IMR-90 (cell line): ENCODE measurements at regions not wholly inside any gene's neighbourhood (a gene's known extent, or its start where the extent isn't known, plus 50 kb on each side); places are given as distances from the start of the nearest gene placed in this dataset.

Experiments used
- ATAC-seq: fragments of 200-7000 bp; cut with Tn5 transposase; 2 replicates; pipeline ENCODE4 v1.9.1; 2020; ENCODE audit warnings: low read depth, mild to moderate bottlenecking, moderate library complexity
- BruUV-seq: library from RNA; stranded (reverse); fragments of 400-500 nt; replicated peaks from 2 replicates; lab custom pipeline; 2021; lab: Mats Ljungman, UMichigan
- CTCF ChIA-PET: fragments of 300-600 bp; formaldehyde crosslinking; extraction: SDS; loops from one replicate; lab custom pipeline; 2021; ENCODE audit warnings: antibody characterized with exemption; lab: Yijun Ruan, JAX
- POLR2A ChIA-PET: fragments of 300-600 bp; sonication (Branson Sonifier 250); formaldehyde crosslinking; loops from one replicate; lab custom pipeline; 2022; ENCODE audit warnings: antibody characterized with exemption; ENCODE audit not compliant: unreplicated experiment; lab: Charles Lee
- DNase-seq: peaks from one replicate; pipeline ENCODE4 v3.0.0; 2013
- H2AFZ ChIP-seq: replicated peaks from 2 replicates; pipeline ENCODE3; 2013; ENCODE audit warnings: low read length, mild to moderate bottlenecking; ENCODE audit not compliant: poor library complexity
- H2AK5ac ChIP-seq: 2 replicates; pipeline ENCODE4 v1.6.1; 2013; ENCODE audit warnings: low read depth, low read length, inconsistent platforms
- H2AK9ac ChIP-seq: replicated peaks from 2 replicates; pipeline ENCODE3; 2013; ENCODE audit warnings: mild to moderate bottlenecking, low read depth, low read length, moderate library complexity; ENCODE audit not compliant: poor library complexity
- H2BK120ac ChIP-seq: 2 replicates; pipeline ENCODE4 v1.6.1; 2013; ENCODE audit warnings: low read depth, low read length, inconsistent platforms
- H2BK15ac ChIP-seq: 3 replicates; pipeline ENCODE4 v1.6.1; 2013; ENCODE audit warnings: low read depth, low read length, inconsistent platforms
- H2BK20ac ChIP-seq: 2 replicates; pipeline ENCODE4 v1.6.1; 2013; ENCODE audit warnings: low read depth, mild to moderate bottlenecking, inconsistent platforms, low read length, moderate library complexity
- H2BK5ac ChIP-seq: 2 replicates; pipeline ENCODE4 v1.6.1; 2013; ENCODE audit warnings: mild to moderate bottlenecking, low read depth, low read length, inconsistent platforms; ENCODE audit not compliant: poor library complexity, severe bottlenecking
- H3K14ac ChIP-seq: replicated peaks from 2 replicates; pipeline ENCODE4 v1.6.1; 2013; ENCODE audit warnings: low read depth, low read length, inconsistent platforms
- H3K18ac ChIP-seq: 2 replicates; pipeline ENCODE4 v1.6.1; 2013; ENCODE audit warnings: low read depth, low read length, control low read depth
- H3K23ac ChIP-seq: 2 replicates; pipeline ENCODE4 v1.6.1; 2013; ENCODE audit warnings: low read depth, low read length, inconsistent platforms
- H3K27ac ChIP-seq: 2 replicates; pipeline ENCODE4 v1.5.1; 2013; ENCODE audit warnings: mild to moderate bottlenecking, control low read depth, low read length; ENCODE audit not compliant: insufficient read depth
- H3K27me3 ChIP-seq: 2 replicates; pipeline ENCODE4 v1.6.1; 2013; ENCODE audit warnings: low read length; ENCODE audit not compliant: control insufficient read depth, insufficient read depth
- H3K36me3 ChIP-seq: 2 replicates; pipeline ENCODE4 v1.6.1; 2013; ENCODE audit warnings: low read length, mixed read lengths; ENCODE audit not compliant: control insufficient read depth, insufficient read depth
- H3K4ac ChIP-seq: 2 replicates; pipeline ENCODE4 v1.6.1; 2013; ENCODE audit warnings: low read depth, low read length, inconsistent platforms
- H3K4me1 ChIP-seq: 2 replicates; pipeline ENCODE4 v1.6.1; 2013; ENCODE audit warnings: low read length, mixed read lengths; ENCODE audit not compliant: control insufficient read depth, insufficient read depth
- H3K4me2 ChIP-seq: 2 replicates; pipeline ENCODE4 v1.6.1; 2013; ENCODE audit warnings: low read depth, mild to moderate bottlenecking, control low read depth, low read length, moderate library complexity
- H3K4me3 ChIP-seq: 2 replicates; pipeline ENCODE4 v1.5.1; 2013; ENCODE audit warnings: low read depth, mild to moderate bottlenecking, control low read depth, low read length, moderate library complexity; ENCODE audit not compliant: insufficient read depth
- H3K56ac ChIP-seq: 2 replicates; pipeline ENCODE4 v1.6.1; 2013; ENCODE audit warnings: low read length, inconsistent platforms; ENCODE audit not compliant: insufficient read depth; ENCODE audit errors: extremely low read depth
- H3K79me1 ChIP-seq, 2 experiments: 2 replicates each; pipeline ENCODE4 v1.6.1; 2013; ENCODE audit warnings: low read length in 2 of 2, inconsistent platforms in 1 of 2, low read depth in 1 of 2
- H3K9ac ChIP-seq: 2 replicates; pipeline ENCODE4 v1.6.1; 2013; ENCODE audit warnings: low read depth, low read length, control low read depth
- H3K9me1 ChIP-seq: 2 replicates; pipeline ENCODE4 v1.6.1; 2013; ENCODE audit warnings: low read length, inconsistent platforms; ENCODE audit not compliant: insufficient read depth
- H3K9me3 ChIP-seq: 2 replicates; pipeline ENCODE4 v1.6.1; 2013; ENCODE audit warnings: low read length; ENCODE audit not compliant: control insufficient read depth, insufficient read depth
- H4K20me1 ChIP-seq: 2 replicates; pipeline ENCODE4 v1.6.1; 2013; ENCODE audit warnings: low read length, inconsistent platforms; ENCODE audit not compliant: insufficient read depth
- H4K5ac ChIP-seq: 2 replicates; pipeline ENCODE4 v1.6.1; 2013; ENCODE audit warnings: mild to moderate bottlenecking, low read depth, low read length, control low read depth
- H4K8ac ChIP-seq, 2 experiments: 2 replicates each; pipeline ENCODE4 v1.6.1; 2013; ENCODE audit warnings: low read depth in 2 of 2, low read length in 2 of 2, control low read depth in 1 of 2, inconsistent platforms in 1 of 2
- H4K91ac ChIP-seq: 2 replicates; pipeline ENCODE4 v1.6.1; 2013; ENCODE audit warnings: low read depth, low read length, inconsistent platforms; ENCODE audit not compliant: insufficient read depth
- BHLHE40 ChIP-seq: fragments of 150-350 bp; IDR thresholded peaks from 2 replicates; pipeline ENCODE4 v1.6.1; 2016; ENCODE audit warnings: mild to moderate bottlenecking, low read depth, low read length
- CEBPB ChIP-seq: IDR thresholded peaks from 2 replicates; pipeline ENCODE4 v1.6.1; 2012; ENCODE audit warnings: low read depth, low read length, improper control_type of control experiment
- CHD1 ChIP-seq: IDR thresholded peaks from 2 replicates; pipeline ENCODE4 v1.6.1; 2012; ENCODE audit warnings: low read depth, low read length, improper control_type of control experiment
- FOS ChIP-seq: fragments of 150-350 bp; IDR thresholded peaks from 2 replicates; pipeline ENCODE4 v1.6.1; 2016; ENCODE audit warnings: low read depth, low read length
- MAFK ChIP-seq: IDR thresholded peaks from 2 replicates; pipeline ENCODE4 v1.6.1; 2012; ENCODE audit warnings: low read depth, low read length, improper control_type of control experiment
- MAZ ChIP-seq: IDR thresholded peaks from 2 replicates; pipeline ENCODE4 v1.6.1; 2012; ENCODE audit warnings: low read depth, mild to moderate bottlenecking, low read length, improper control_type of control experiment, moderate library complexity, borderline replicate concordance
- MXI1 ChIP-seq: IDR thresholded peaks from 2 replicates; pipeline ENCODE4 v1.6.1; 2012; ENCODE audit warnings: low read depth, mild to moderate bottlenecking, low read length, moderate library complexity, borderline replicate concordance
- NFE2L2 ChIP-seq: fragments of 150-350 bp; IDR thresholded peaks from 2 replicates; pipeline ENCODE4 v1.6.1; 2016; ENCODE audit warnings: low read depth, mild to moderate bottlenecking, low read length
- POLR2A ChIP-seq: IDR thresholded peaks from 2 replicates; pipeline ENCODE4 v1.6.1; 2012; ENCODE audit warnings: mild to moderate bottlenecking, low read depth, low read length
- RAD21 ChIP-seq: IDR thresholded peaks from 2 replicates; pipeline ENCODE4 v1.6.1; 2012; ENCODE audit warnings: low read length, improper control_type of control experiment
- RCOR1 ChIP-seq: IDR thresholded peaks from 2 replicates; pipeline ENCODE4 v1.6.1; 2012; ENCODE audit warnings: mild to moderate bottlenecking, low read length, improper control_type of control experiment; ENCODE audit not compliant: insufficient replicate concordance
- RFX5 ChIP-seq: IDR thresholded peaks from 2 replicates; pipeline ENCODE4 v1.8.0; 2012; ENCODE audit warnings: low read depth, mild to moderate bottlenecking, low read length, moderate library complexity
- SMC3 ChIP-seq: fragments of 150-350 bp; IDR thresholded peaks from 2 replicates; pipeline ENCODE4 v1.6.1; 2016; ENCODE audit warnings: low read depth, mild to moderate bottlenecking, antibody characterized with exemption, low read length, moderate library complexity
- WGBS, 2 experiments: methylation state at CpG; one replicate each; pipeline versions ENCODE4 v1.1.5 to v1.1.7; 2013; ENCODE audit warnings: missing lambda C conversion rate in 2 of 2; ENCODE audit not compliant: insufficient read length in 1 of 2; ENCODE audit errors: extremely low coverage in 2 of 2; 5-methylcytosine and 5-hydroxymethylcytosine counted together
- dilution Hi-C: fragments of 300-500 bp; cut with HindIII; formaldehyde crosslinking; loops from one replicate; pipeline ENCODE4 v1.14.3; 2018; ENCODE audit warnings: low sequenced_read_pairs; ENCODE audit not compliant: unreplicated experiment
- in situ Hi-C: fragments of 300-500 bp; cut with MboI; formaldehyde crosslinking; loops from 3 replicates; pipeline ENCODE4 v1.14.3; 2019; ENCODE audit warnings: low sequenced_read_pairs, inconsistent platforms, mixed read lengths
- intact Hi-C: fragments of 100-400 bp; cut with micrococcal nuclease; formaldehyde crosslinking; loops from 2 replicates; pipeline ENCODE4 v1.10.0; 2022
- TF ChIP-seq, protein P1 (sequence below): fragments of 150-350 bp; IDR thresholded peaks from 2 replicates; pipeline ENCODE4 v1.6.1; 2017; ENCODE audit warnings: mild to moderate bottlenecking, antibody characterized with exemption, low read length, low read depth
- TF ChIP-seq, protein P2 (sequence below): conservative IDR thresholded peaks from 2 replicates; pipeline ENCODE4 v1.5.1; 2012; ENCODE audit warnings: mild to moderate bottlenecking, low read depth, low read length, improper control_type of control experiment
- TF ChIP-seq, protein P3 (sequence below): fragments of 150-350 bp; IDR thresholded peaks from 2 replicates; pipeline ENCODE4 v1.6.1; 2016; ENCODE audit warnings: low read depth, mild to moderate bottlenecking, low read length, moderate library complexity, borderline replicate concordance

DNA sequence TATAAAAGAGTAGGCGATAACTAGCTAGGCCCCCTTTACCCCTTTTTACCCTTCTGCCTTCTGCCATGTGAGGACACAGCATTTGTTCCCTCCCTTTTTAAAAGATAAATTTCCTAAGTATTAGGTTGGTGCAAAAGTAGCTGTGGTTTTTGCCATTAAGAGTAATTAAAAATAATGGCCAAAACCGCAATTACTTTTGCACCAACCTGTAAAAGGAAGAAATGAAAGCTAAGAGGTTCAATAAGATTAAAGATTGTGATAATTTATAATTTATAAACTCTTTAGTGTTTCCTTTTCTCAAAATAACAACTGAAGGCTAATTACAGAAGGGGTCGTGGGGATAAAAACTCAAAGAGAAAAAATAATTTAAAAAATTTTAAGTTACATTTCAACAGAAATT is 283.5 kb upstream of the PDZRN3 start:
- in situ Hi-C loops = no loop called here
- no TSS peak for BruUV-seq
- WGBS, 2 experiments = no CpG with 5 or more reads among the region's 3 CpGs
- DNase-seq (no peak), ATAC-seq (no peak)
- ChIA-PET POLR2A (no interaction called here), CTCF (no interaction called here)
- intact Hi-C loops = no loop called here
- no peak overlapping the region for H2AK9ac ChIP-seq
- no peak overlapping the region for H3K27ac ChIP-seq
- no peak overlapping the region for H4K5ac ChIP-seq
- H3K27me3 ChIP-seq = no peaks in the 10 kb centered on the region
- no peaks in the 10 kb centered on the region for H3K9me1 ChIP-seq
- H4K20me1 ChIP-seq = no peaks in the 10 kb centered on the region
- no peak overlapping the region for H2AK5ac ChIP-seq
- no peak overlapping the region for H3K9ac ChIP-seq
- H4K8ac ChIP-seq = no peak overlapping the region
- H2BK15ac ChIP-seq = no peak overlapping the region
- no peak overlapping the region for H3K14ac ChIP-seq
- dilution Hi-C loops = no loop called here
- no peak overlapping the region for H3K4me3 ChIP-seq
- H4K91ac ChIP-seq = no peak overlapping the region
- no peaks in the 10 kb centered on the region for H3K9me3 ChIP-seq
- H3K23ac ChIP-seq = no peak overlapping the region
- no peak overlapping the region for H2BK120ac ChIP-seq
- no peak overlapping the region for H3K4ac ChIP-seq
- H2AFZ ChIP-seq = no peak overlapping the region
- no peak overlapping the region for H3K18ac ChIP-seq
- H3K56ac ChIP-seq = no peak overlapping the region
- no peaks in the 10 kb centered on the region for H3K4me1 ChIP-seq
- no peak overlapping the region for H3K4me2 ChIP-seq
- H3K36me3 ChIP-seq = no peaks in the 10 kb centered on the region
- no peak overlapping the region for H2BK5ac ChIP-seq
- no peak overlapping the region for H2BK20ac ChIP-seq
- no peaks in the 10 kb centered on the region for H3K79me1 ChIP-seq
- no peak for TF ChIP-seq MAZ
- TF ChIP-seq FOS = no peak
- TF ChIP-seq CHD1 = no peak
- TF ChIP-seq BHLHE40 = no peak
- no peak for TF ChIP-seq RFX5
- TF ChIP-seq NFE2L2 = no peak
- no peak for TF ChIP-seq MXI1
- no peak for TF ChIP-seq RAD21
- TF ChIP-seq, protein P1, sequence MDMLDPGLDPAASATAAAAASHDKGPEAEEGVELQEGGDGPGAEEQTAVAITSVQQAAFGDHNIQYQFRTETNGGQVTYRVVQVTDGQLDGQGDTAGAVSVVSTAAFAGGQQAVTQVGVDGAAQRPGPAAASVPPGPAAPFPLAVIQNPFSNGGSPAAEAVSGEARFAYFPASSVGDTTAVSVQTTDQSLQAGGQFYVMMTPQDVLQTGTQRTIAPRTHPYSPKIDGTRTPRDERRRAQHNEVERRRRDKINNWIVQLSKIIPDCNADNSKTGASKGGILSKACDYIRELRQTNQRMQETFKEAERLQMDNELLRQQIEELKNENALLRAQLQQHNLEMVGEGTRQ = no peak
- TF ChIP-seq, protein P2, sequence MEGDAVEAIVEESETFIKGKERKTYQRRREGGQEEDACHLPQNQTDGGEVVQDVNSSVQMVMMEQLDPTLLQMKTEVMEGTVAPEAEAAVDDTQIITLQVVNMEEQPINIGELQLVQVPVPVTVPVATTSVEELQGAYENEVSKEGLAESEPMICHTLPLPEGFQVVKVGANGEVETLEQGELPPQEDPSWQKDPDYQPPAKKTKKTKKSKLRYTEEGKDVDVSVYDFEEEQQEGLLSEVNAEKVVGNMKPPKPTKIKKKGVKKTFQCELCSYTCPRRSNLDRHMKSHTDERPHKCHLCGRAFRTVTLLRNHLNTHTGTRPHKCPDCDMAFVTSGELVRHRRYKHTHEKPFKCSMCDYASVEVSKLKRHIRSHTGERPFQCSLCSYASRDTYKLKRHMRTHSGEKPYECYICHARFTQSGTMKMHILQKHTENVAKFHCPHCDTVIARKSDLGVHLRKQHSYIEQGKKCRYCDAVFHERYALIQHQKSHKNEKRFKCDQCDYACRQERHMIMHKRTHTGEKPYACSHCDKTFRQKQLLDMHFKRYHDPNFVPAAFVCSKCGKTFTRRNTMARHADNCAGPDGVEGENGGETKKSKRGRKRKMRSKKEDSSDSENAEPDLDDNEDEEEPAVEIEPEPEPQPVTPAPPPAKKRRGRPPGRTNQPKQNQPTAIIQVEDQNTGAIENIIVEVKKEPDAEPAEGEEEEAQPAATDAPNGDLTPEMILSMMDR = no peak
- TF ChIP-seq RCOR1 = no peak
- TF ChIP-seq, protein P3, sequence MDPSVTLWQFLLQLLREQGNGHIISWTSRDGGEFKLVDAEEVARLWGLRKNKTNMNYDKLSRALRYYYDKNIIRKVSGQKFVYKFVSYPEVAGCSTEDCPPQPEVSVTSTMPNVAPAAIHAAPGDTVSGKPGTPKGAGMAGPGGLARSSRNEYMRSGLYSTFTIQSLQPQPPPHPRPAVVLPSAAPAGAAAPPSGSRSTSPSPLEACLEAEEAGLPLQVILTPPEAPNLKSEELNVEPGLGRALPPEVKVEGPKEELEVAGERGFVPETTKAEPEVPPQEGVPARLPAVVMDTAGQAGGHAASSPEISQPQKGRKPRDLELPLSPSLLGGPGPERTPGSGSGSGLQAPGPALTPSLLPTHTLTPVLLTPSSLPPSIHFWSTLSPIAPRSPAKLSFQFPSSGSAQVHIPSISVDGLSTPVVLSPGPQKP = no peak
- TF ChIP-seq SMC3 = no peak
- no peak for TF ChIP-seq CEBPB
- TF ChIP-seq POLR2A = no peak
- no peak for TF ChIP-seq MAFK
